Liver (tissue), 8 donors: ENCODE measurements at regions not wholly inside any gene's neighbourhood (a gene's known extent, or its start where the extent isn't known, plus 50 kb on each side); places are given as distances from the start of the nearest gene placed in this dataset.

Experiments used
- DNase-seq: peaks from one replicate; pipeline ENCODE4 v3.0.0-alpha.2; 2017; ENCODE audit warnings: low spot score
- H3K27ac ChIP-seq, 2 donors: one replicate each; pipeline ENCODE4 v1.7.0; 2013; ENCODE audit warnings: inconsistent platforms in 2 of 2, low read length in 2 of 2, control low read depth in 1 of 2, low read depth in 1 of 2, mild to moderate bottlenecking in 1 of 2
- H3K27me3 ChIP-seq, 4 donors: one replicate each; pipeline versions ENCODE4 v1.6.1 to v1.7.0; 2013; ENCODE audit warnings: low read length in 3 of 4, inconsistent platforms in 1 of 4, mild to moderate bottlenecking in 1 of 4, moderate library complexity in 1 of 4; ENCODE audit not compliant: control insufficient read depth in 4 of 4, insufficient read depth in 4 of 4
- H3K36me3 ChIP-seq, 4 donors: one replicate each; pipeline versions ENCODE4 v1.6.1 to v1.7.0; 2013; ENCODE audit warnings: low read length in 3 of 4, mild to moderate bottlenecking in 3 of 4, low read depth in 1 of 4, moderate library complexity in 1 of 4; ENCODE audit not compliant: control insufficient read depth in 4 of 4, insufficient read depth in 3 of 4
- H3K4me1 ChIP-seq, 4 donors: one replicate each; pipeline versions ENCODE4 v1.6.1 to v1.7.0; 2013; ENCODE audit warnings: low read length in 3 of 4, mild to moderate bottlenecking in 3 of 4, moderate library complexity in 1 of 4; ENCODE audit not compliant: control insufficient read depth in 4 of 4, insufficient read depth in 4 of 4
- H3K4me3 ChIP-seq, 3 donors: one replicate each; pipeline versions ENCODE4 v1.6.1 to v1.7.0; 2013; ENCODE audit warnings: low read length in 3 of 3, control low read depth in 1 of 3, low read depth in 1 of 3, mild to moderate bottlenecking in 1 of 3
- H3K9ac ChIP-seq, 2 donors: one replicate each; pipeline ENCODE4 v1.7.0; 2013; ENCODE audit warnings: low read length in 2 of 2, mild to moderate bottlenecking in 2 of 2, moderate library complexity in 2 of 2, control low read depth in 1 of 2, low read depth in 1 of 2
- H3K9me3 ChIP-seq, 4 donors: one replicate each; pipeline versions ENCODE4 v1.6.1 to v1.7.0; 2013; ENCODE audit warnings: low read length in 3 of 4; ENCODE audit not compliant: control insufficient read depth in 4 of 4
- EGR1 ChIP-seq, 2 donors: IDR thresholded peaks; 2 replicates each; pipeline ENCODE4 v1.6.1; 2016 to 2018; ENCODE audit warnings: antibody characterized with exemption in 2 of 2, low read depth in 2 of 2
- FOXA1 ChIP-seq: IDR thresholded peaks from 2 replicates; pipeline ENCODE4 v1.6.1; 2016; ENCODE audit warnings: antibody characterized with exemption
- GABPA ChIP-seq, 2 donors: IDR thresholded peaks in 1 of 2; conservative IDR thresholded peaks in 1 of 2; 2 replicates each; pipeline ENCODE4 v1.6.1; 2016; ENCODE audit warnings: antibody characterized with exemption in 2 of 2, mild to moderate bottlenecking in 1 of 2, moderate library complexity in 1 of 2
- HNF4A ChIP-seq, 2 donors: conservative IDR thresholded peaks; 2 replicates each; pipeline ENCODE4 v1.6.1; 2016; ENCODE audit warnings: antibody characterized with exemption in 2 of 2, mild to moderate bottlenecking in 2 of 2
- NR2F2 ChIP-seq: IDR thresholded peaks from 2 replicates; pipeline ENCODE4 v1.6.1; 2016; ENCODE audit warnings: antibody characterized with exemption
- RAD21 ChIP-seq, 2 donors: IDR thresholded peaks; 2 replicates each; pipeline ENCODE4 v1.6.1; 2016; ENCODE audit warnings: antibody characterized with exemption in 2 of 2, mild to moderate bottlenecking in 2 of 2
- SP1 ChIP-seq: IDR thresholded peaks from 2 replicates; pipeline ENCODE4 v1.6.1; 2018; ENCODE audit warnings: antibody characterized with exemption, mild to moderate bottlenecking
- TAF1 ChIP-seq: conservative IDR thresholded peaks from 2 replicates; pipeline ENCODE4 v1.6.1; 2016; ENCODE audit warnings: antibody characterized with exemption, mild to moderate bottlenecking
- YY1 ChIP-seq: IDR thresholded peaks from 2 replicates; pipeline ENCODE4 v1.6.1; 2016; ENCODE audit warnings: antibody characterized with exemption, mild to moderate bottlenecking
- WGBS: extraction: QIAGEN DNeasy Blood & Tissue Kit; methylation state at CpG from one replicate; pipeline ENCODE4 v1.1.7; 2013; 5-methylcytosine and 5-hydroxymethylcytosine counted together
- TF ChIP-seq, protein P1 (sequence below): fragments of 150-350 bp; IDR thresholded peaks from 2 replicates; pipeline ENCODE4 v1.5.1; 2017; ENCODE audit warnings: improper control_type of control experiment, low read depth, low read length; ENCODE audit not compliant: missing input control
- TF ChIP-seq, protein P2 (sequence below): IDR thresholded peaks from 2 replicates; pipeline ENCODE4 v1.6.1; 2016; ENCODE audit warnings: antibody characterized with exemption, mild to moderate bottlenecking
- TF ChIP-seq, protein P3 (sequence below): IDR thresholded peaks from 2 replicates; pipeline ENCODE4 v1.6.1; 2016; ENCODE audit warnings: antibody characterized with exemption
- donor health status: healthy.
- donor health status: healthy.
- donor health status: healthy.
- donor health status: healthy.
- donor health status: healthy.

DNA sequence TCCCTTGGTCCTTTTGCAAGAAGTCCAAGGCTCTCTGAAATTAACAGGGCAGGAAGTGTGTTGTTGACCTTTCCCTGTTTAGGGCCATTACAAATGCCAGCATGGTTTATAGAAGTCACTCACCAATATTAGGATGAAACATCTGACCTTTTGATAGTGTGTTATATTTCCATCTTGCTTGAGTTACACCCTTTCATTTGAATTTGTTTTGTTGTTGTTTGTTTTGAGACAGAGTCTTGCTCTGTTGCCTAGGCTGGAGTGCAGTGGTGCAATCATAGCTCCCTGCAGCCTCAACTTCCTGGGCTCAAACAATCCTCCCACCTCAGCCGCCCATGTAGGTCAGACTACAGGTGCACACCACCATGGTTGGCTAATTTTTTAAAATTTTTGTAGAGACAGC is 241.1 kb upstream of the USP9Y start:
- 89% methylated on average over 1 of the region's 1 CpG for WGBS

DNA sequence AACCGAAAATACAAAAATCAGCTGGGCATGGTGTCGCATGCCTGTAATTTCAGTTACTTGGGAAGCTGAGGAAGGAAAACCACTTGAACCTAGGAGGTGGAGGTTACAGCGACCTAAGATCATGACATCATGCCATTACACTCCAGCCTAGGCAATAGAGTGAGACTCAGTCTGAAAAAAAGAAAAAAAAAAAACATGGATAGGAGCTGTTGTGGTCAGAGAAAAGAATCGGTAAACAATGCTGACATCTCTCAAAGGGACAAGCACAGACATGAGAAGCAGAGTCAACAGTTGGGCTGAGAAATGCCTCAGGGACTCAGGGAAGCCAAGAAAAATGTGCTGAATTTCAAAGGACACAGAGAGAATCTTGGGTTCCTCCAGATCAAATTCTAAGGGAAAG is 236.9 kb upstream of the USP9Y start:
- H3K27ac ChIP-seq, result no peak overlapping the region
- H3K9me3 ChIP-seq, result no peaks in the 10 kb centered on the region
- no peak overlapping the region for H3K4me3 ChIP-seq
- H3K4me1 ChIP-seq, result no peaks in the 10 kb centered on the region
- 75% methylated on average over 4 of the region's 4 CpGs for WGBS
- TF ChIP-seq, protein P1, sequence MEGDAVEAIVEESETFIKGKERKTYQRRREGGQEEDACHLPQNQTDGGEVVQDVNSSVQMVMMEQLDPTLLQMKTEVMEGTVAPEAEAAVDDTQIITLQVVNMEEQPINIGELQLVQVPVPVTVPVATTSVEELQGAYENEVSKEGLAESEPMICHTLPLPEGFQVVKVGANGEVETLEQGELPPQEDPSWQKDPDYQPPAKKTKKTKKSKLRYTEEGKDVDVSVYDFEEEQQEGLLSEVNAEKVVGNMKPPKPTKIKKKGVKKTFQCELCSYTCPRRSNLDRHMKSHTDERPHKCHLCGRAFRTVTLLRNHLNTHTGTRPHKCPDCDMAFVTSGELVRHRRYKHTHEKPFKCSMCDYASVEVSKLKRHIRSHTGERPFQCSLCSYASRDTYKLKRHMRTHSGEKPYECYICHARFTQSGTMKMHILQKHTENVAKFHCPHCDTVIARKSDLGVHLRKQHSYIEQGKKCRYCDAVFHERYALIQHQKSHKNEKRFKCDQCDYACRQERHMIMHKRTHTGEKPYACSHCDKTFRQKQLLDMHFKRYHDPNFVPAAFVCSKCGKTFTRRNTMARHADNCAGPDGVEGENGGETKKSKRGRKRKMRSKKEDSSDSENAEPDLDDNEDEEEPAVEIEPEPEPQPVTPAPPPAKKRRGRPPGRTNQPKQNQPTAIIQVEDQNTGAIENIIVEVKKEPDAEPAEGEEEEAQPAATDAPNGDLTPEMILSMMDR, result no peak
- TF ChIP-seq TAF1 (no peak), EGR1 (IDR thresholded peaks at IDR 0.05; ENCODE audit: low read depth in 2 of 2) (no peak), GABPA (IDR thresholded peaks at IDR 0.05 in 1 of 2, conservative IDR thresholded peaks at IDR 0.05 in 1 of 2) (no peak), SP1 (no peak), NR2F2 (no peak)
- TF ChIP-seq, protein P2, sequence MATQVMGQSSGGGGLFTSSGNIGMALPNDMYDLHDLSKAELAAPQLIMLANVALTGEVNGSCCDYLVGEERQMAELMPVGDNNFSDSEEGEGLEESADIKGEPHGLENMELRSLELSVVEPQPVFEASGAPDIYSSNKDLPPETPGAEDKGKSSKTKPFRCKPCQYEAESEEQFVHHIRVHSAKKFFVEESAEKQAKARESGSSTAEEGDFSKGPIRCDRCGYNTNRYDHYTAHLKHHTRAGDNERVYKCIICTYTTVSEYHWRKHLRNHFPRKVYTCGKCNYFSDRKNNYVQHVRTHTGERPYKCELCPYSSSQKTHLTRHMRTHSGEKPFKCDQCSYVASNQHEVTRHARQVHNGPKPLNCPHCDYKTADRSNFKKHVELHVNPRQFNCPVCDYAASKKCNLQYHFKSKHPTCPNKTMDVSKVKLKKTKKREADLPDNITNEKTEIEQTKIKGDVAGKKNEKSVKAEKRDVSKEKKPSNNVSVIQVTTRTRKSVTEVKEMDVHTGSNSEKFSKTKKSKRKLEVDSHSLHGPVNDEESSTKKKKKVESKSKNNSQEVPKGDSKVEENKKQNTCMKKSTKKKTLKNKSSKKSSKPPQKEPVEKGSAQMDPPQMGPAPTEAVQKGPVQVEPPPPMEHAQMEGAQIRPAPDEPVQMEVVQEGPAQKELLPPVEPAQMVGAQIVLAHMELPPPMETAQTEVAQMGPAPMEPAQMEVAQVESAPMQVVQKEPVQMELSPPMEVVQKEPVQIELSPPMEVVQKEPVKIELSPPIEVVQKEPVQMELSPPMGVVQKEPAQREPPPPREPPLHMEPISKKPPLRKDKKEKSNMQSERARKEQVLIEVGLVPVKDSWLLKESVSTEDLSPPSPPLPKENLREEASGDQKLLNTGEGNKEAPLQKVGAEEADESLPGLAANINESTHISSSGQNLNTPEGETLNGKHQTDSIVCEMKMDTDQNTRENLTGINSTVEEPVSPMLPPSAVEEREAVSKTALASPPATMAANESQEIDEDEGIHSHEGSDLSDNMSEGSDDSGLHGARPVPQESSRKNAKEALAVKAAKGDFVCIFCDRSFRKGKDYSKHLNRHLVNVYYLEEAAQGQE, result no peak
- H3K27me3 ChIP-seq, result no peaks in the 10 kb centered on the region
- H3K9ac ChIP-seq, result no peak overlapping the region
- no peaks in the 10 kb centered on the region for H3K36me3 ChIP-seq
- no peak for DNase-seq

More for the DNA sequence above, 241.1 kb upstream of the USP9Y start:
- no peak for TF ChIP-seq FOXA1
- TF ChIP-seq RAD21 (IDR thresholded peaks at IDR 0.05), result no peak
- TF ChIP-seq HNF4A (conservative IDR thresholded peaks at IDR 0.05), result no peak
- TF ChIP-seq SP1, result no peak
- TF ChIP-seq, protein P3, sequence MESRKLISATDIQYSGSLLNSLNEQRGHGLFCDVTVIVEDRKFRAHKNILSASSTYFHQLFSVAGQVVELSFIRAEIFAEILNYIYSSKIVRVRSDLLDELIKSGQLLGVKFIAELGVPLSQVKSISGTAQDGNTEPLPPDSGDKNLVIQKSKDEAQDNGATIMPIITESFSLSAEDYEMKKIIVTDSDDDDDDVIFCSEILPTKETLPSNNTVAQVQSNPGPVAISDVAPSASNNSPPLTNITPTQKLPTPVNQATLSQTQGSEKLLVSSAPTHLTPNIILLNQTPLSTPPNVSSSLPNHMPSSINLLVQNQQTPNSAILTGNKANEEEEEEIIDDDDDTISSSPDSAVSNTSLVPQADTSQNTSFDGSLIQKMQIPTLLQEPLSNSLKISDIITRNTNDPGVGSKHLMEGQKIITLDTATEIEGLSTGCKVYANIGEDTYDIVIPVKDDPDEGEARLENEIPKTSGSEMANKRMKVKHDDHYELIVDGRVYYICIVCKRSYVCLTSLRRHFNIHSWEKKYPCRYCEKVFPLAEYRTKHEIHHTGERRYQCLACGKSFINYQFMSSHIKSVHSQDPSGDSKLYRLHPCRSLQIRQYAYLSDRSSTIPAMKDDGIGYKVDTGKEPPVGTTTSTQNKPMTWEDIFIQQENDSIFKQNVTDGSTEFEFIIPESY, result no peak
- no peak for TF ChIP-seq YY1
- no peak for DNase-seq
- H3K4me1 ChIP-seq, result no peaks in the 10 kb centered on the region
- H3K27ac ChIP-seq, result no peak overlapping the region
- H3K9me3 ChIP-seq, result no peaks in the 10 kb centered on the region
- H3K27me3 ChIP-seq, result no peaks in the 10 kb centered on the region
- H3K36me3 ChIP-seq, result no peaks in the 10 kb centered on the region
- no peak overlapping the region for H3K4me3 ChIP-seq
- H3K9ac ChIP-seq, result no peak overlapping the region
